Endothelial cell of umbilical vein (primary cell): ENCODE measurements at regions not wholly inside any gene's neighbourhood (a gene's known extent, or its start where the extent isn't known, plus 50 kb on each side); places are given as distances from the start of the nearest gene placed in this dataset.

Experiments used
- BruUV-seq: library from RNA; stranded (reverse); fragments of 400-500 nt; replicated peaks from 2 replicates; lab custom pipeline; 2021; lab: Mats Ljungman, UMichigan
- CTCF ChIA-PET: fragments of 300-600, 350-600 bp; sonication (Branson Sonifier 250); formaldehyde crosslinking; loops from one replicate; lab custom pipeline; 2021; ENCODE audit warnings: antibody characterized with exemption, inconsistent platforms; lab: Charles Lee
- POLR2A ChIA-PET: fragments of 300-600, 350-600 bp; sonication (Branson Sonifier 250); formaldehyde crosslinking; loops from one replicate; lab custom pipeline; 2021; ENCODE audit warnings: antibody characterized with exemption, inconsistent platforms; lab: Charles Lee
- DNase-seq: peaks from one replicate; pipeline ENCODE4 v3.0.0-alpha.2; 2011; ENCODE audit warnings: low read depth, low spot score
- FAIRE-seq: peaks from 2 replicates; lab custom pipeline; 2011; peaks lifted over from hg19 to GRCh38; lab: Jason Lieb, UNC
- H2AFZ ChIP-seq: 2 replicates; pipeline ENCODE4 v1.6.0; 2012; ENCODE audit warnings: low read depth, low read length, control low read depth, inconsistent platforms
- H3K27ac ChIP-seq: 2 replicates; pipeline ENCODE4 v1.5.1; 2011; ENCODE audit warnings: low read depth, mild to moderate bottlenecking, control low read depth, low read length, moderate library complexity; ENCODE audit not compliant: insufficient read depth
- H3K27me3 ChIP-seq, 2 experiments: 2 replicates each; pipeline versions ENCODE4 v1.6.0 to v1.6.1; 2011; ENCODE audit warnings: low read length in 2 of 2, mixed read lengths in 1 of 2; ENCODE audit not compliant: control insufficient read depth in 2 of 2, insufficient read depth in 2 of 2
- H3K36me3 ChIP-seq, 2 experiments: 2 replicates in 1 of 2; 3 replicates in 1 of 2; pipeline ENCODE4 v1.5.1; 2011; ENCODE audit warnings: low read length in 2 of 2, mild to moderate bottlenecking in 1 of 2, moderate library complexity in 1 of 2; ENCODE audit not compliant: control insufficient read depth in 2 of 2, insufficient read depth in 2 of 2; ENCODE audit errors: extremely low read depth in 1 of 2
- H3K4me1 ChIP-seq: 3 replicates; pipeline ENCODE4 v1.5.1; 2011; ENCODE audit warnings: mild to moderate bottlenecking, low read length; ENCODE audit not compliant: control insufficient read depth, insufficient read depth; ENCODE audit errors: extremely low read depth
- H3K4me2 ChIP-seq: 2 replicates; pipeline ENCODE4 v1.6.1; 2011; ENCODE audit warnings: low read length, control low read depth, mixed read lengths; ENCODE audit not compliant: insufficient read depth
- H3K4me3 ChIP-seq, 3 experiments: fragments of 200-600 bp in 1 of 3; sonication (generic), shearing (Covaris generic) in 1 of 3; replicated peaks in 1 of 3; 2 replicates each; pipeline ENCODE4 v1.5.1; 2011 to 2016; ENCODE audit warnings: control low read depth in 3 of 3, low read length in 3 of 3, mild to moderate bottlenecking in 2 of 3, inconsistent platforms in 1 of 3, low read depth in 1 of 3, moderate library complexity in 1 of 3; ENCODE audit not compliant: insufficient read depth in 1 of 3
- H3K79me2 ChIP-seq: 2 replicates; pipeline ENCODE4 v1.6.0; 2012; ENCODE audit warnings: low read length, inconsistent platforms; ENCODE audit not compliant: control insufficient read depth, insufficient read depth
- H3K9ac ChIP-seq: replicated peaks from 2 replicates; pipeline ENCODE3; 2011; ENCODE audit warnings: low read length, control low read depth; ENCODE audit not compliant: insufficient read depth; ENCODE audit errors: extremely low read depth
- H3K9me1 ChIP-seq: replicated peaks from 3 replicates; pipeline ENCODE4 v1.6.0; 2011; ENCODE audit warnings: mild to moderate bottlenecking, low read length; ENCODE audit not compliant: control insufficient read depth, insufficient read depth; ENCODE audit errors: extremely low read depth
- H3K9me3 ChIP-seq: replicated peaks from 2 replicates; pipeline ENCODE4 v1.5.1; 2012; ENCODE audit warnings: low read length, inconsistent platforms; ENCODE audit not compliant: control insufficient read depth, insufficient read depth
- H4K20me1 ChIP-seq: replicated peaks from 2 replicates; pipeline ENCODE3; 2011; ENCODE audit warnings: mild to moderate bottlenecking, low read length; ENCODE audit not compliant: control insufficient read depth, insufficient read depth; ENCODE audit errors: extremely low read depth
- CTCF ChIP-seq, 2 donors: IDR thresholded peaks; 1 replicate in 1 of 2; 2 replicates in 1 of 2; pipeline ENCODE4 v1.5.1; 2011; ENCODE audit warnings: low read length in 2 of 2, mild to moderate bottlenecking in 2 of 2, moderate library complexity in 2 of 2, control low read depth in 1 of 2, inconsistent platforms in 1 of 2, low read depth in 1 of 2; ENCODE audit not compliant: insufficient read depth in 1 of 2; ENCODE audit errors: extremely low read depth in 1 of 2
- FOS ChIP-seq: IDR thresholded peaks from 2 replicates; pipeline ENCODE4 v1.6.1; 2011; ENCODE audit warnings: mild to moderate bottlenecking, low read length, moderate library complexity, borderline replicate concordance; ENCODE audit not compliant: insufficient read depth
- JUN ChIP-seq: IDR thresholded peaks from 2 replicates; pipeline ENCODE4 v1.6.1; 2011; ENCODE audit warnings: borderline replicate concordance, low read depth; ENCODE audit not compliant: insufficient read length, insufficient read depth
- MAX ChIP-seq: IDR thresholded peaks from 2 replicates; pipeline ENCODE4 v1.6.1; 2011; ENCODE audit not compliant: insufficient read depth, insufficient read length
- MYC ChIP-seq: IDR thresholded peaks from one replicate; pipeline ENCODE4 v1.6.1; 2011; ENCODE audit warnings: mild to moderate bottlenecking, low read depth, low read length
- dilution Hi-C: fragments of 300-500 bp; cut with MboI; formaldehyde crosslinking; loops from one replicate; pipeline ENCODE4 v1.15.0; 2019; ENCODE audit warnings: low sequenced_read_pairs; ENCODE audit not compliant: extremely low pct_ligation_motif_present
- intact Hi-C: fragments of 100-400 bp; cut with micrococcal nuclease; formaldehyde crosslinking; loops from one replicate; pipeline ENCODE4 v1.10.0; 2022

- Histone ChIP-seq H3K4me3 (no peak overlapping the region), H2AFZ (no peak overlapping the region), H3K36me3 (no peaks in the 10 kb centered on the region), H3K27ac (no peak overlapping the region), H3K9me1 (no peaks in the 10 kb centered on the region), H3K4me1 (no peaks in the 10 kb centered on the region), H3K9ac (no peak overlapping the region), H3K79me2 (no peaks in the 10 kb centered on the region), H3K9me3 (no peaks in the 10 kb centered on the region), H4K20me1 (no peaks in the 10 kb centered on the region), H3K4me2 (no peak overlapping the region), H3K27me3 (no peaks in the 10 kb centered on the region)
- CTCF ChIA-PET: no interaction called here
- intact Hi-C loops (no loop called here), dilution Hi-C loops (no loop called here)
- no peak for TF ChIP-seq MAX
- no peak for FAIRE-seq
- DNase-seq: no peak
- BruUV-seq: no TSS peak
- POLR2A ChIA-PET: no interaction called here
Measured at GRCh38 chr4:13261486-13262257, 222.5 kb downstream of the RAB28 start.

GRCh38 chr4:13260513-13260912 lies 223.6 kb downstream of the RAB28 start:
- POLR2A ChIA-PET: no interaction called here

More at GRCh38 chr4:13260513-13260912, 223.6 kb downstream of the RAB28 start:
- Histone ChIP-seq H3K4me3 (no peak overlapping the region), H2AFZ (no peak overlapping the region), H3K79me2 (no peaks in the 10 kb centered on the region), H3K27ac (no peak overlapping the region), H3K4me1 (no peaks in the 10 kb centered on the region), H4K20me1 (no peaks in the 10 kb centered on the region), H3K9ac (no peak overlapping the region), H3K36me3 (no peaks in the 10 kb centered on the region), H3K9me1 (no peaks in the 10 kb centered on the region), H3K9me3 (no peaks in the 10 kb centered on the region), H3K27me3 (no peaks in the 10 kb centered on the region), H3K4me2 (no peak overlapping the region)
- TF ChIP-seq JUN: no peak
- TF ChIP-seq MYC: no peak
- TF ChIP-seq FOS: no peak
- TF ChIP-seq CTCF (IDR thresholded peaks at IDR 0.05; ENCODE audit: extremely low read depth in 1 of 2, insufficient read depth in 1 of 2, low read depth in 1 of 2, low read length in 2 of 2): no peak
- dilution Hi-C loops (no loop called here), intact Hi-C loops (no loop called here)
- DNase-seq (no peak), FAIRE-seq (no peak)
- BruUV-seq: no TSS peak
- CTCF ChIA-PET: no interaction called here
